ENCODE measurements at regions not wholly inside any gene's neighbourhood (a gene's known extent, or its start where the extent isn't known, plus 50 kb on each side); places are given as distances from the start of the nearest gene placed in this dataset.
A peak's percentile ranks its signal among the peaks of the same experiment; 100 is the strongest.

GRCh38 chr20:4326195-4327065 is 77.3 kb upstream of the ADRA1D start:
- DNase-seq (ENCODE audit: low read depth) (peak; percentile 92), FAIRE-seq (peak; percentile 86)
- TF ChIP-seq CTCF (IDR thresholded peaks at IDR 0.05; ENCODE audit: insufficient read depth, low read length, severe bottlenecking), result no peak
- Histone ChIP-seq H3K36me3 (ENCODE audit: control insufficient read depth, insufficient read depth, low read length) (no peaks in the 10 kb centered on the region), H3K27me3 (ENCODE audit: control insufficient read depth, insufficient read depth, low read length) (no peaks in the 10 kb centered on the region), H3K4me3 (ENCODE audit: low read depth, low read length) (no peak overlapping the region)

GRCh38 chr20:4325548-4326187 is 76.6 kb upstream of the ADRA1D start:
- FAIRE-seq (no peak), DNase-seq (ENCODE audit: low read depth) (no peak)
- Histone ChIP-seq H3K36me3 (ENCODE audit: control insufficient read depth, insufficient read depth, low read length) (no peaks in the 10 kb centered on the region), H3K4me3 (ENCODE audit: low read depth, low read length) (no peak overlapping the region), H3K27me3 (ENCODE audit: control insufficient read depth, insufficient read depth, low read length) (no peaks in the 10 kb centered on the region)
- TF ChIP-seq CTCF (IDR thresholded peaks at IDR 0.05; ENCODE audit: insufficient read depth, low read length, severe bottlenecking), result no peak

- DNase-seq (ENCODE audit: low read depth) (no peak), FAIRE-seq (no peak)
- no peaks in the 10 kb centered on the region for H3K36me3 ChIP-seq (ENCODE audit: control insufficient read depth, insufficient read depth, low read length)
- H3K27me3 ChIP-seq (ENCODE audit: control insufficient read depth, insufficient read depth, low read length), result no peaks in the 10 kb centered on the region
- TF ChIP-seq CTCF (IDR thresholded peaks at IDR 0.05; ENCODE audit: insufficient read depth, low read length, severe bottlenecking), result no peak
- no peak overlapping the region for H3K4me3 ChIP-seq (ENCODE audit: low read depth, low read length)
Observed at GRCh38 chr20:4324611-4325243, 75.6 kb upstream of the ADRA1D start.

- TF ChIP-seq CTCF (IDR thresholded peaks at IDR 0.05; ENCODE audit: insufficient read depth, low read length, severe bottlenecking), result no peak
- H3K4me3 ChIP-seq (ENCODE audit: low read depth, low read length), result no peak overlapping the region
- no peak for DNase-seq (ENCODE audit: low read depth)
- no peak for FAIRE-seq
- H3K36me3 ChIP-seq (ENCODE audit: control insufficient read depth, insufficient read depth, low read length), result no peaks in the 10 kb centered on the region
- no peaks in the 10 kb centered on the region for H3K27me3 ChIP-seq (ENCODE audit: control insufficient read depth, insufficient read depth, low read length)
Observed at GRCh38 chr20:4322499-4322898, 73.4 kb upstream of the ADRA1D start.

- no peaks in the 10 kb centered on the region for H3K27me3 ChIP-seq (ENCODE audit: control insufficient read depth, insufficient read depth, low read length)
- no peak for TF ChIP-seq CTCF (IDR thresholded peaks at IDR 0.05; ENCODE audit: insufficient read depth, low read length, severe bottlenecking)
- DNase-seq (ENCODE audit: low read depth), result no peak
- FAIRE-seq, result no peak
- no peaks in the 10 kb centered on the region for H3K36me3 ChIP-seq (ENCODE audit: control insufficient read depth, insufficient read depth, low read length)
- H3K4me3 ChIP-seq (ENCODE audit: low read depth, low read length), result no peak overlapping the region
Observed at GRCh38 chr20:4320291-4320690, 71.2 kb upstream of the ADRA1D start.

Measured in bronchial epithelial cell (primary cell).